ENCODE measurements at regions not wholly inside any gene's neighbourhood (a gene's known extent, or its start where the extent isn't known, plus 50 kb on each side); places are given as distances from the start of the nearest gene placed in this dataset.
A peak's percentile ranks its signal among the peaks of the same experiment; 100 is the strongest.

- no peak for DNase-seq
Observed at GRCh38 chr6:47924001-47924400, 142.2 kb downstream of the OPN5 start.

- peak; percentile 17 for DNase-seq
Observed at GRCh38 chr6:47922391-47922790, 140.6 kb downstream of the OPN5 start.

GRCh38 chr6:47919875-47920274, 138.0 kb downstream of the OPN5 start:
- no peak for DNase-seq

GRCh38 chr6:47917811-47918210, 136.0 kb downstream of the OPN5 start:
- DNase-seq: no peak

- DNase-seq: no peak
Observed at GRCh38 chr6:47917202-47917601, 135.4 kb downstream of the OPN5 start.

GRCh38 chr6:47915017-47915416, 133.2 kb downstream of the OPN5 start:
- DNase-seq: no peak

- no peak for DNase-seq
Observed at GRCh38 chr6:47908271-47908670, 126.4 kb downstream of the OPN5 start.

GRCh38 chr6:47905717-47906116, 123.9 kb downstream of the OPN5 start:
- DNase-seq: no peak

- no peak for DNase-seq
Observed at GRCh38 chr6:47897247-47897646, 115.4 kb downstream of the OPN5 start.

- DNase-seq: no peak
Observed at GRCh38 chr6:47890326-47890875, 108.6 kb downstream of the OPN5 start.

GRCh38 chr6:47879015-47879414, 97.2 kb downstream of the OPN5 start:
- no peak for DNase-seq
